Breast epithelium (tissue), 4 donors: ENCODE measurements at regions not wholly inside any gene's neighbourhood (a gene's known extent, or its start where the extent isn't known, plus 50 kb on each side); places are given as distances from the start of the nearest gene placed in this dataset.
"Not testable (repeated sequence)": the region's sequence is repeated elsewhere in the genome, so short reads cannot be mapped to it uniquely, and the experiment has no call there.

ENCODE experiments used
- DNase-seq, 2 donors: peaks; one replicate each; pipeline ENCODE4 v3.0.0-alpha.2; 2019; ENCODE audit warnings: low spot score in 2 of 2
- H3K27ac ChIP-seq, 2 donors: fragments of 200-600 bp; sonication (generic) in 1 of 2; one replicate each; pipeline ENCODE4 v1.5.1; 2016 to 2019; ENCODE audit warnings: mild to moderate bottlenecking in 1 of 2
- H3K27me3 ChIP-seq, 2 donors: fragments of 200-600 bp; sonication (generic) in 1 of 2; one replicate each; pipeline versions ENCODE4 v1.5.1 to v1.6.0; 2017 to 2019; ENCODE audit warnings: control low read depth in 1 of 2, mild to moderate bottlenecking in 1 of 2
- H3K36me3 ChIP-seq: fragments of 200-600 bp; one replicate; pipeline ENCODE4 v1.5.1; 2019
- H3K4me1 ChIP-seq, 2 donors: fragments of 200-600 bp; sonication (generic); one replicate each; pipeline ENCODE4 v1.5.1; 2016 to 2019; ENCODE audit warnings: control low read depth in 1 of 2
- H3K4me3 ChIP-seq, 3 donors: fragments of 200-600 bp; sonication (generic); 1 replicate in 2 of 3; 2 replicates in 1 of 3; pipeline ENCODE4 v1.5.1; 2016 to 2019; ENCODE audit warnings: mild to moderate bottlenecking in 3 of 3, moderate library complexity in 2 of 3
- H3K9me3 ChIP-seq, 2 donors: fragments of 200-600 bp; sonication (generic) in 1 of 2; one replicate each; pipeline ENCODE4 v1.5.1; 2016 to 2019; ENCODE audit warnings: control low read depth in 1 of 2
- POLR2A ChIP-seq: fragments of 450-650 bp; IDR thresholded peaks from one replicate; pipeline ENCODE4 v1.6.1; 2016; ENCODE audit warnings: antibody characterized with exemption, mild to moderate bottlenecking, moderate library complexity
- POLR2AphosphoS5 ChIP-seq, 3 donors: sonication (generic); formaldehyde crosslinking; IDR thresholded peaks; one replicate each; pipeline ENCODE4 v1.6.1; 2017; ENCODE audit warnings: antibody characterized with exemption in 3 of 3
- intact Hi-C: fragments of 100-400 bp; cut with DNase I; formaldehyde crosslinking; loops from one replicate; pipeline ENCODE4 v1.15.1; 2023; ENCODE audit warnings: low total_unique reads
- TF ChIP-seq, protein P1 (sequence below), 3 donors: fragments of 450-650 bp; IDR thresholded peaks; one replicate each; pipeline ENCODE4 v1.5.1; 2016 to 2017; ENCODE audit warnings: antibody characterized with exemption in 3 of 3, mild to moderate bottlenecking in 3 of 3, moderate library complexity in 3 of 3

DNA sequence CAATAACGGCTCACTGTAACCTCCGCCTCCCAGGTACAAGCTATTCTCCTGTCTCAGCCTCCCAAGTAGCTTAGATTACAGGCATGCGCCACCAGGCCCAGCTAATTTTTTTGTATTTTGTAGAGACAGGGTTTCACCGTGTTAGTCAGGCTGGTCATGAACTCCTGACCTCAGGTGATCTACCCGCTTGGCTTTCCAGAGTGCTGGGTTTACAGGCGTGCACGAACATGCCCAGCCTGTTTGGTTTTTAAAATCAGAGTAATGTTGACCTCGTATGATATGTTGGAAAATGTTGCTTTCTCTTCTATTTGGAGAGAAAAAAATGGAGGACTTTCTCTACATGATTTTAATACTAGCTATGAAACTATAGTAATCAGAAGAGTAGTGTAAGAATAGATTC, 386.2 kb downstream of the PTH2R start:
- Histone ChIP-seq H3K27ac (no peak overlapping the region), H3K4me1 (no peaks in the 10 kb centered on the region), H3K36me3 (no peaks in the 10 kb centered on the region), H3K9me3 (no peaks in the 10 kb centered on the region), H3K4me3 (no peak overlapping the region), H3K27me3 (no peaks in the 10 kb centered on the region)
- DNase-seq, result no peak
- TF ChIP-seq, protein P1, sequence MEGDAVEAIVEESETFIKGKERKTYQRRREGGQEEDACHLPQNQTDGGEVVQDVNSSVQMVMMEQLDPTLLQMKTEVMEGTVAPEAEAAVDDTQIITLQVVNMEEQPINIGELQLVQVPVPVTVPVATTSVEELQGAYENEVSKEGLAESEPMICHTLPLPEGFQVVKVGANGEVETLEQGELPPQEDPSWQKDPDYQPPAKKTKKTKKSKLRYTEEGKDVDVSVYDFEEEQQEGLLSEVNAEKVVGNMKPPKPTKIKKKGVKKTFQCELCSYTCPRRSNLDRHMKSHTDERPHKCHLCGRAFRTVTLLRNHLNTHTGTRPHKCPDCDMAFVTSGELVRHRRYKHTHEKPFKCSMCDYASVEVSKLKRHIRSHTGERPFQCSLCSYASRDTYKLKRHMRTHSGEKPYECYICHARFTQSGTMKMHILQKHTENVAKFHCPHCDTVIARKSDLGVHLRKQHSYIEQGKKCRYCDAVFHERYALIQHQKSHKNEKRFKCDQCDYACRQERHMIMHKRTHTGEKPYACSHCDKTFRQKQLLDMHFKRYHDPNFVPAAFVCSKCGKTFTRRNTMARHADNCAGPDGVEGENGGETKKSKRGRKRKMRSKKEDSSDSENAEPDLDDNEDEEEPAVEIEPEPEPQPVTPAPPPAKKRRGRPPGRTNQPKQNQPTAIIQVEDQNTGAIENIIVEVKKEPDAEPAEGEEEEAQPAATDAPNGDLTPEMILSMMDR (IDR thresholded peaks at IDR 0.05), result no peak
- TF ChIP-seq POLR2AphosphoS5 (IDR thresholded peaks at IDR 0.05) (no peak), POLR2A (no peak)
- intact Hi-C loops, result no loop called here

DNA sequence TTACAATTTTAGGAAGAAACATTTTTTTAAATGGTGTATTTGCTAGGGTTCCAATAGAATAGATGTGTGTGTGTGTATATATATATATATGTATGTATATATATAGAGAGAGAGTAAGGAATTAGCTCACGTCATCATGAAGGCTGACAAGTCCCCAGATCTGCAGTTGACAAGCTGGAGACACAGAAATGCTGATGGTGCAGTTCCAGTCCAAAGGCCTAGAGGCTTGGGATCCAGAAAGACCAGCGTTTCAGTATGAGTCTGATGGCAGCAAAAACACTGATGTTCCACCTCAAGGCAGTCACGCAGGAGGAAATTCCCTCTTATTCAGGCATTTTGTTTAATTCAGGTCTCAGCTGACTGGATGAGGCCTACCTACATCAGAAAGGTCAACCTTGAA, 386.8 kb downstream of the PTH2R start:
- DNase-seq, result no peak
- no peak overlapping the region for H3K27ac ChIP-seq
- intact Hi-C loops, result no loop called here
- TF ChIP-seq, protein P1 (IDR thresholded peaks at IDR 0.05), result no peak
- TF ChIP-seq POLR2AphosphoS5 (IDR thresholded peaks at IDR 0.05) (no peak), POLR2A (no peak)
- no peaks in the 10 kb centered on the region for H3K4me1 ChIP-seq
- H3K27me3 ChIP-seq, result no peaks in the 10 kb centered on the region
- no peak overlapping the region for H3K4me3 ChIP-seq
- no peaks in the 10 kb centered on the region for H3K9me3 ChIP-seq
- H3K36me3 ChIP-seq, result no peaks in the 10 kb centered on the region

DNA sequence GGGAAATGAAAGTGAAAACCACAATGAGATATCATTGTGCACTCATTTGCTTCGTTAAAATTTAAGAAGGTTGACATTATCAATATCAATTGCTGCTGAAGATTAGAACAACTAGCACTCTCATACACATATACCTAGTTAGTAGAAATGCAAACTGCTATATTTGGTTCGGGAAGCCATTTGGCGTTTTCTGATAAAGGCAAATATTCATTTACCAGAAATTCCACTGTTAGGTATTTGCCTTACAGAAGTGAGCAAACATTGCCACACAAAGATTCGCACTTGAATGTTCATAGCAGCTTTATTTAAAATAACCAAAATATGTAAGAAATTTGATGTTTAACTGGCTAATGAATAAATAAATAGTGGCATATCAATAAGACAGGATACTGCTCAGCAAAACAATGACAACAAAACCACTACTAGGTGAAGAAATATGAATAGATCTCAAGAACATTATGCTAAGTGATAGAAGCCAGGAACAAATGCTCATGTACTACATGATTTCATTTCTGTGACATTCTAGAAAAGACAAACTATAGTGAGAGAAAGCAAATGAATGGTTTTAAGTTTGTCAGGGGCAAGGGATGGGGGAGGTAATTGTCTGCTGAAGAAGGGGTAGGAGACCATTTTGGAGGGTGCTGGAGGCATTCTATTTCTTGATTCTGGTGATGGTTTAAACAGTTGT, 387.8 kb downstream of the PTH2R start:
- no peak overlapping the region for H3K4me3 ChIP-seq
- intact Hi-C loops, result no loop called here
- TF ChIP-seq, protein P1 (IDR thresholded peaks at IDR 0.05), result no peak
- no peak for TF ChIP-seq POLR2AphosphoS5 (IDR thresholded peaks at IDR 0.05)
- TF ChIP-seq POLR2A, result no peak
- no peaks in the 10 kb centered on the region for H3K27me3 ChIP-seq
- no peak for DNase-seq
- H3K27ac ChIP-seq, result no peak overlapping the region
- no peaks in the 10 kb centered on the region for H3K4me1 ChIP-seq
- H3K9me3 ChIP-seq, result no peaks in the 10 kb centered on the region
- no peaks in the 10 kb centered on the region for H3K36me3 ChIP-seq

DNA sequence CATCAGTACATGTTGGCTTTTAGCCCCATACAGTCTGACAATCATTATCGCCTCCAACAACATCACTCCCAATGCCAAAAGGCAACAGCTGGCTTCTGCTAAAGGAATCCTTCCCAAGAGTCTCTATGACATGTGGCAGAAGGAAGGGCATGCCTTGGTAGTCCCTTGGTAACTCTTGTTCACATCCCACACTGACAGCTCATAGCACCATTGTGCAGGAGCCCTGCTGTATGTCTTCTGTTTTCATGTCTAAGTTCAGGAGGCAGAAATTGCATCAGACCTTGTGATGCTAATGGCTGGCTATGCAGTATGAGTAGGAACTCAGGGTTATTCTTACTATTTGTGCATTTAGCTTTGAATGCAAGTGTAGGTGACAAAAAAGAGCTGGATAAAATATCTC, 392.1 kb downstream of the PTH2R start:
- H3K9me3 ChIP-seq, result no peaks in the 10 kb centered on the region
- H3K27ac ChIP-seq, result no peak overlapping the region
- no peaks in the 10 kb centered on the region for H3K4me1 ChIP-seq
- TF ChIP-seq, protein P1 (IDR thresholded peaks at IDR 0.05), result no peak
- no peak for TF ChIP-seq POLR2AphosphoS5 (IDR thresholded peaks at IDR 0.05)
- TF ChIP-seq POLR2A, result no peak
- H3K36me3 ChIP-seq, result no peaks in the 10 kb centered on the region
- no peak overlapping the region for H3K4me3 ChIP-seq
- intact Hi-C loops, result no loop called here
- H3K27me3 ChIP-seq, result no peaks in the 10 kb centered on the region
- DNase-seq, result no peak

DNA sequence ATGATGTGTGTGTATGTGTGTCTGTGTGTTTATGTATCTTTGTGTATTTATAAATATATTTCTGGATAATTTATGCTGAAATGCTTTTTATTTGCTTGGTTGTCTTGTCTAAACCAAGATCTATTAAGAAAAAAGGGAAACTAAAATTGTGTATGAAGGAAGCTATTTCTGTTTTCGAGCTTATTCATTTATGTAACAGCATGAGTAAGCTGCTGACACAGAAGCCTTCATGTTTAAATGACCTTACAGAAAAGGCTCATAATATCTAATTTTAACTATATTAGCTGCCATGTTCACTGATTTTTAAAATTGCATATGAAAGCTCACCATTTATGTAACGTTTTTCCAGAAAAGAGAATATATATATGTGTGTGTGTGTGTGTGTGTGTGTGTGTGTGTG, 392.8 kb downstream of the PTH2R start:
- DNase-seq, result no peak
- Histone ChIP-seq H3K27ac (no peak overlapping the region), H3K36me3 (no peaks in the 10 kb centered on the region), H3K4me3 (no peak overlapping the region), H3K27me3 (no peaks in the 10 kb centered on the region), H3K9me3 (no peaks in the 10 kb centered on the region), H3K4me1 (no peaks in the 10 kb centered on the region)
- TF ChIP-seq, protein P1 (IDR thresholded peaks at IDR 0.05), result no peak
- TF ChIP-seq POLR2A (no peak), POLR2AphosphoS5 (IDR thresholded peaks at IDR 0.05) (no peak)
- intact Hi-C loops, result no loop called here

DNA sequence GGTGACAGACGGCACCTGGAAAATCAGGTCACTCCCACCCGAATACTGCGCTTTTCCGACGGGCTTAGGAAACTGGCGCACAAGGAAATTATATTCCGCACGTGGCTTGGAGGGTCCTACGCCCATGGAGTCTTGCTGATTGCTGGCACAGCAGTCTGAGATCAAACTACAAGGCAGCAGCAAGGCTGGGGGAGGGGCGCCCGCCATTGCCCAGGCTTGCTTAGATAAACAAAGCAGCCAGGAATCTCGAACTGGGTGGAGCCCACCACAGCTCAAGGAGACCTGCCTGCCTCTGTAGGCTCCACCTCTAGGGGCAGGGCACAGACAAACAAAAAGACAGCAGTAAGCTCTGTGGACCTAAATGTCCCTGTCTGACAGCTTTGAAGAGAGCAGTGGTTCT, 394.3 kb downstream of the PTH2R start:
- H3K4me3 ChIP-seq, H3K4me1 ChIP-seq, DNase-seq, H3K9me3 ChIP-seq, H3K36me3 ChIP-seq, intact Hi-C loops, H3K27ac ChIP-seq, H3K27me3 ChIP-seq: not testable (repeated sequence)
